Osteocyte (in vitro differentiated cells): ENCODE measurements at regions not wholly inside any gene's neighbourhood (a gene's known extent, or its start where the extent isn't known, plus 50 kb on each side); places are given as distances from the start of the nearest gene placed in this dataset.
A peak's percentile ranks its signal among the peaks of the same experiment; 100 is the strongest.

ENCODE experiments used
- DNase-seq: peaks from one replicate; pipeline ENCODE4 v3.0.0; 2021; ENCODE audit warnings: mixed read lengths; ENCODE audit not compliant: unreplicated experiment; ENCODE audit errors: extremely low spot score
- H3K27ac Mint-ChIP-seq: one replicate; pipeline ENCODE4 v1.8.0; 2021; ENCODE audit warnings: mild to moderate bottlenecking, mixed read lengths; ENCODE audit not compliant: unreplicated experiment
- H3K27me3 Mint-ChIP-seq: one replicate; pipeline ENCODE4 v1.8.0; 2021; ENCODE audit warnings: mixed read lengths; ENCODE audit not compliant: unreplicated experiment
- H3K36me3 Mint-ChIP-seq: one replicate; pipeline ENCODE4 v1.8.0; 2021; ENCODE audit warnings: mixed read lengths; ENCODE audit not compliant: unreplicated experiment
- H3K4me1 Mint-ChIP-seq: one replicate; pipeline ENCODE4 v1.8.0; 2021; ENCODE audit warnings: mixed read lengths; ENCODE audit not compliant: unreplicated experiment
- H3K4me3 Mint-ChIP-seq: one replicate; pipeline ENCODE4 v1.8.0; 2021; ENCODE audit warnings: mild to moderate bottlenecking, moderate library complexity, mixed read lengths; ENCODE audit not compliant: unreplicated experiment
- H3K9me3 Mint-ChIP-seq: one replicate; pipeline ENCODE4 v1.8.0; 2021; ENCODE audit warnings: mixed read lengths; ENCODE audit not compliant: unreplicated experiment
- TF ChIP-seq, protein P1 (sequence below): fragments of 200-600 bp; sonication (generic); IDR thresholded peaks from 2 replicates; pipeline ENCODE4 v1.5.0; 2021; ENCODE audit warnings: antibody characterized with exemption, mild to moderate bottlenecking, moderate library complexity

DNA sequence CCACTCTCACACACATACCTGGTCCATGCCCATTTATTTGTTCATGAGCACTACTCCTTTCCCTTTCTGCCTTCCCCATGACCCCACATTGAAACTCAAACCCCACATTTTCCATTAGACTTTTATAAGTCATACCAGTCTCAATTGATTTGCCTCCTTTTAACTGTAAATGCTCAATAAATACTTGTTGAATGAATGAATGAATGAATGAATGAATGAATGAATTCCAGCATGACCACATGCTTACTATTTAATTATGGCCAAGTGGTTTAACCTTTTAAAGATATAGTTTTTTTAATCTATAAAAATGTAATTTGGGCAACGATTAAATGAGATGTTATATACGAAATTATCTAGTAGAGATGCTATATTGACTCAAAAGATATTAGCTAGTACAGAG lies 54.1 kb upstream of the GRAMD2B start:
- H3K4me1 Mint-ChIP-seq = peaks cover 38% of the 10 kb centered on the region
- no peaks in the 10 kb centered on the region for H3K36me3 Mint-ChIP-seq
- TF ChIP-seq, protein P1, sequence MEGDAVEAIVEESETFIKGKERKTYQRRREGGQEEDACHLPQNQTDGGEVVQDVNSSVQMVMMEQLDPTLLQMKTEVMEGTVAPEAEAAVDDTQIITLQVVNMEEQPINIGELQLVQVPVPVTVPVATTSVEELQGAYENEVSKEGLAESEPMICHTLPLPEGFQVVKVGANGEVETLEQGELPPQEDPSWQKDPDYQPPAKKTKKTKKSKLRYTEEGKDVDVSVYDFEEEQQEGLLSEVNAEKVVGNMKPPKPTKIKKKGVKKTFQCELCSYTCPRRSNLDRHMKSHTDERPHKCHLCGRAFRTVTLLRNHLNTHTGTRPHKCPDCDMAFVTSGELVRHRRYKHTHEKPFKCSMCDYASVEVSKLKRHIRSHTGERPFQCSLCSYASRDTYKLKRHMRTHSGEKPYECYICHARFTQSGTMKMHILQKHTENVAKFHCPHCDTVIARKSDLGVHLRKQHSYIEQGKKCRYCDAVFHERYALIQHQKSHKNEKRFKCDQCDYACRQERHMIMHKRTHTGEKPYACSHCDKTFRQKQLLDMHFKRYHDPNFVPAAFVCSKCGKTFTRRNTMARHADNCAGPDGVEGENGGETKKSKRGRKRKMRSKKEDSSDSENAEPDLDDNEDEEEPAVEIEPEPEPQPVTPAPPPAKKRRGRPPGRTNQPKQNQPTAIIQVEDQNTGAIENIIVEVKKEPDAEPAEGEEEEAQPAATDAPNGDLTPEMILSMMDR = no peak
- no peak for DNase-seq
- no peak overlapping the region for H3K4me3 Mint-ChIP-seq
- H3K9me3 Mint-ChIP-seq = no peaks in the 10 kb centered on the region
- no peak overlapping the region for H3K27ac Mint-ChIP-seq
- H3K27me3 Mint-ChIP-seq = no peaks in the 10 kb centered on the region

DNA sequence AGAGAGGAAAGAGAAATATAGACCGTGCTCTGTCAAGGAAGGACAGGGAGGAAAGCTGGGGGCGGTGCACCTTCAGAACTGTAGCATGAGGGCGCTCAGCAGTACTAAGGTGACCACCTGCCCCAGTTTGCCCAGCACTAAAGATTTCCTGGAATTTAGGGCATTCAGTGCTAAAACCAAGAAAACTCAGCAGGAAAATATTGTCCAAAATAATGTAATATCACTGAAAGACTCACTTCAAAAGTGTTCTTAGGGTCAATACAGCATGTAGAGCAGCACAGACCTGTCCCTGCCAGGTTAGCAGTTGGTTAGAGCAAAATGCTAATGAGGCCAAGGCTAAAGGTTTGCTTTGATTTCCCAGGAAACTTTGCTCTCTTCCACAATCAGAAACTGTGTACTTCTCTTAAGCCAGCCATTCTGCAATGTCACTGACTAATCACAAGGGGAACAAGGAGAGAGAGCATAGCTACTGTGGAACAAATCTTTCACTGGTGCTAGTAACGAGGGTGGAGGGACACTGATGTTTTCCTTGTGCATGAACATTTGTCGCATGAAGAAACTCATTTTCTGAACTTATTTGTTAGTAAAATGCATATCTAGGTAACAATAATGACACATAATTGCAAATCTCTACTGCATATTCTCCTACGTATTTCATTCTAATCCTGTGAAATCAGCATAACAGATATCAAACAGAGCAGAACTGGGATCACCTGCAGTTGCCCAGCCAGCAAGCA lies 53.0 kb upstream of the GRAMD2B start:
- Mint-ChIP-seq H3K4me3 (no peak overlapping the region), H3K4me1 (peaks cover 32% of the 10 kb centered on the region), H3K36me3 (no peaks in the 10 kb centered on the region), H3K27me3 (no peaks in the 10 kb centered on the region), H3K27ac (no peak overlapping the region), H3K9me3 (no peaks in the 10 kb centered on the region)
- TF ChIP-seq, protein P1 = peak; percentile 27
- DNase-seq = no peak

DNA sequence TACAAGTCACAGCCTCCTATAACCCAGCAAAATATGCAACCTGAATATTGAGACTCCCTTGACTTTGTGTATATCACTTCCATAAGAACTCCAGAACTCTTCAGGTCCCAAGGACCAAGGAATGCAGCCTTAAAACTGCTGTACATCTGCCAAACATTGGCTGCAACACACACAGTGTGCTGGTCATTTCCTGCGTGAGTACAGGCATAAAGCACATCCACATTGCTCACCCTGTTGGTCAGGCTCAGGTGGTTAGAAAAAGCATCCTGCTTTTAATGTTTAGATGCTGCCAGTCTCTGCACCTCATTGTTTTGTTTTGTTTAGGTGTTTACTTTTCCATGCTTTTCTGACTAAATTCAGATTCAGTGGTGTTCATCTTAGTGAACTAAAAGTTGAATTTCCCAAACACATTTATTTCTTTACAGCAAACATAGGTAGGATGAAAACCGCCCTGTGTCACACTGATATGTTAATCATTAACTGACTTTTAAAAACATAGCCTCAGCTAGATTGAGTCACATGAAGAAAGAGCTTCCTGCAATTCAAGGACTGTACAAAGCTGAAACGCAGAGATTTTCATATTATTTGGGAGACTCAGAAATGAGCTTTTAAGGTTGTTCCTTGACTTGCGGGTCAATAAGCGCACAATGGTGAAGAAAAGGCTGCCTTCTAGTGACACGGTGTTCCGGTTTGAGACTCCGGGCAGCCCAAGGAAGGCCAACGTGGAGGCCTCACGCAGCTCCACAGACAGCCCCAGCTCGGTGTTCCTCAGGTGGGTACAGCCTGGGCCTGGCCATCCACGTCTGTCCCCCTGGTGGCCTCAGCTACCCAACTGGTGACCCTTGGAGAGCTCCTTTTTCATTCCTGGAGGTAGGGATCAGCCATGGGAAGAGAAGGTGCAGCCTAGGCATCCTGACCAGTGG lies 52.2 kb upstream of the GRAMD2B start:
- DNase-seq = no peak
- Mint-ChIP-seq H3K27ac (peak overlapping the region; percentile 54), H3K27me3 (no peaks in the 10 kb centered on the region), H3K4me1 (peaks cover 36% of the 10 kb centered on the region), H3K36me3 (no peaks in the 10 kb centered on the region), H3K9me3 (no peaks in the 10 kb centered on the region), H3K4me3 (no peak overlapping the region)
- TF ChIP-seq, protein P1 = no peak

DNA sequence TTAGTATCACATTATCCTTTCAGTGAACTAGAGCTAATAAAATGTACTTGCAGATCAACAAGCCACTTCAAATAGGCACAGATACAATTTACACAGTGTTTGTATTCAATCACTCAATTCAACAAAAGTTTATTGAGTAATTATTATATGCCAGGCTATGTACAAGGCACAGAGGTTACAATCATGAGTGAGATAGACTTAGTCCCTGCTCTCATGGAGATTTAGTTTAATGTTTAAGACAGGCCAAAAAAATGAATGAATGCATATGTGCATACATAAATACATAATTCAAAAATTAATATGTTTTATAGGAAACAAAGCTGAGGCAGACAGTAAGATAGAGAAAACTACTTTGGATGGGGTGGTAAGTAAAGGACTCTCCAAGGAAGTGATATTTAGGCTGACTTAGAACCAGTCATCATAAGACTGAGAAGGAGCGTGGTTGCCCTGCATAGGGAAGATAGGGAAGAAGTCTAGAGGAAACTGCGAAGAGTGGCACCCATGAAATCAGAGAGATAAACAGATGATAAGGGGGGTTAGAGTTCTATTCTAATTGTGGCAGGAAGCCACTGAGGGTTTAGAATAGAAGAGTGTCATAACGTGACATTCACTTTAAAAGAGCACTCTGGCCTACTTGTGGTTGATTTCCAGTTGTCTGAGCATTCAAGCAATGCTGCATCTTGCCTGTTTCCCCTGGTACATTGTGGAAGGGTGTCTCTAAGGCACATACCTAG lies 49.7 kb upstream of the GRAMD2B start:
- DNase-seq = no peak
- H3K27me3 Mint-ChIP-seq = no peaks in the 10 kb centered on the region
- H3K4me1 Mint-ChIP-seq = peaks cover 50% of the 10 kb centered on the region
- H3K4me3 Mint-ChIP-seq = no peak overlapping the region
- no peaks in the 10 kb centered on the region for H3K36me3 Mint-ChIP-seq
- TF ChIP-seq, protein P1 = no peak
- H3K27ac Mint-ChIP-seq = no peak overlapping the region
- no peaks in the 10 kb centered on the region for H3K9me3 Mint-ChIP-seq
